Esophagus muscularis mucosa (tissue), 4 donors: ENCODE measurements at regions not wholly inside any gene's neighbourhood (a gene's known extent, or its start where the extent isn't known, plus 50 kb on each side); places are given as distances from the start of the nearest gene placed in this dataset.
"Not testable (repeated sequence)": the region's sequence is repeated elsewhere in the genome, so short reads cannot be mapped to it uniquely, and the experiment has no call there.

Experiments used
- DNase-seq: peaks from one replicate; pipeline ENCODE4 v3.0.0-alpha.2; 2017; ENCODE audit errors: extremely low spot score
- H3K27ac ChIP-seq, 4 donors: fragments of 200-600 bp; sonication (generic); replicated peaks in 1 of 4; 1 replicate in 3 of 4; 2 replicates in 1 of 4; pipeline ENCODE4 v1.5.1; 2016 to 2019; ENCODE audit warnings: mild to moderate bottlenecking in 1 of 4
- H3K27me3 ChIP-seq, 4 donors: fragments of 200-600 bp; sonication (generic); one replicate each; pipeline versions ENCODE4 v1.5.1 to v1.6.0; 2016 to 2019
- H3K36me3 ChIP-seq, 4 donors: fragments of 200-600 bp; sonication (generic); one replicate each; pipeline ENCODE4 v1.5.1; 2016 to 2019
- H3K4me1 ChIP-seq, 4 donors: fragments of 200-600 bp; sonication (generic); one replicate each; pipeline ENCODE4 v1.5.1; 2016 to 2019
- H3K4me3 ChIP-seq, 4 donors: fragments of 200-600 bp; sonication (generic); 1 replicate in 2 of 4; 2 replicates in 2 of 4; pipeline ENCODE4 v1.5.1; 2016 to 2019; ENCODE audit warnings: mild to moderate bottlenecking in 4 of 4, moderate library complexity in 1 of 4
- H3K9me3 ChIP-seq, 4 donors: fragments of 200-600 bp; sonication (generic); 1 replicate in 3 of 4; 2 replicates in 1 of 4; pipeline ENCODE4 v1.5.1; 2016 to 2019
- CTCF ChIP-seq, 3 experiments: fragments of 200-600 bp in 2 of 3; fragments of 450-650 bp in 1 of 3; sonication (generic) in 2 of 3; IDR thresholded peaks; one replicate each; pipeline ENCODE4 v1.5.1; 2017 to 2019; ENCODE audit warnings: antibody characterized with exemption in 3 of 3, mild to moderate bottlenecking in 2 of 3, moderate library complexity in 1 of 3
- EP300 ChIP-seq: sonication (generic); formaldehyde crosslinking; IDR thresholded peaks from one replicate; pipeline ENCODE4 v1.6.1; 2017; ENCODE audit warnings: antibody characterized with exemption
- POLR2A ChIP-seq: fragments of 450-650 bp; IDR thresholded peaks from one replicate; pipeline ENCODE4 v1.6.1; 2017; ENCODE audit warnings: antibody characterized with exemption, moderate library complexity, mild to moderate bottlenecking, low read depth
- POLR2AphosphoS5 ChIP-seq, 2 donors: sonication (generic); formaldehyde crosslinking; IDR thresholded peaks; one replicate each; pipeline ENCODE4 v1.6.1; 2017; ENCODE audit warnings: antibody characterized with exemption in 2 of 2
- WGBS: methylation state at CpG from one replicate; pipeline ENCODE4 v1.1.5; 2018; 5-methylcytosine and 5-hydroxymethylcytosine counted together
- intact Hi-C: fragments of 100-400 bp; cut with DNase I; formaldehyde crosslinking; loops from one replicate; pipeline ENCODE4 v1.15.1; 2023

GRCh38 chr17:54455251-54455868 lies 445.3 kb upstream of the TOM1L1 start:
- no peak overlapping the region for H3K4me3 ChIP-seq
- no peaks in the 10 kb centered on the region for H3K36me3 ChIP-seq
- no peak for DNase-seq
- no peaks in the 10 kb centered on the region for H3K4me1 ChIP-seq
- peaks cover 0 to 4% (median 1%) of the 10 kb centered on the region in 4 donors for H3K9me3 ChIP-seq
- no peak for TF ChIP-seq POLR2AphosphoS5 (IDR thresholded peaks at IDR 0.05)
- no peak for TF ChIP-seq POLR2A
- TF ChIP-seq EP300, result no peak
- TF ChIP-seq CTCF (IDR thresholded peaks at IDR 0.05), result no peak
- intact Hi-C loops, result no loop called here
- H3K27ac ChIP-seq, result no peak overlapping the region
- WGBS, result 76% methylated on average over 2 of the region's 2 CpGs
- H3K27me3 ChIP-seq, result no peaks in the 10 kb centered on the region

GRCh38 chr17:54465443-54465842 lies 435.2 kb upstream of the TOM1L1 start:
- H3K4me3 ChIP-seq, H3K36me3 ChIP-seq, H3K27me3 ChIP-seq, H3K4me1 ChIP-seq, H3K27ac ChIP-seq, intact Hi-C loops, DNase-seq, H3K9me3 ChIP-seq: not testable (repeated sequence)
- WGBS, result 79% methylated on average over 3 of the region's 3 CpGs

DNA sequence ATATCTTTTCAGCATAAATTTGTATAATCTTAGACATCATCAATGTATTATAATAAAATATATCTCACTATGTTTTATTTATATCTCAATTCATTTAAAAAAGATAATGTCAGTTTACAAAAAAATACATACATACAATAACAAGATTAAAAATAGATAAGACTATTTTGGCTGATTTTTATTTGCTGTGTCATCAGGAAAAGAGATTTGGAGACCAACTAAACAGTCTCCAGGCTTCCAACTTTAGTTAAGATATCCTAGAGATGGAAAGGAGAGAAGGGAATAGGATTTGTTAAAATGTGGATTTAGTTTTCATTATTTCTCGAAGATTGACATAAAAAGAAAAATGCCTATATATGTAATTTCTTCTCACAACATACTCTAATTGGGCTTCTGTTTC lies 433.8 kb upstream of the TOM1L1 start:
- TF ChIP-seq POLR2A, result no peak
- no peak for TF ChIP-seq EP300
- no peak for TF ChIP-seq CTCF (IDR thresholded peaks at IDR 0.05)
- TF ChIP-seq POLR2AphosphoS5 (IDR thresholded peaks at IDR 0.05), result no peak
- WGBS, result 65% methylated on average over 1 of the region's 1 CpG
- Histone ChIP-seq H3K27ac (no peak overlapping the region), H3K36me3 (no peaks in the 10 kb centered on the region), H3K27me3 (no peaks in the 10 kb centered on the region), H3K4me3 (no peak overlapping the region), H3K9me3 (no peaks in the 10 kb centered on the region), H3K4me1 (no peaks in the 10 kb centered on the region)
- intact Hi-C loops, result no loop called here
- no peak for DNase-seq

- WGBS, result 63% methylated on average over 6 of the region's 6 CpGs
Measured at GRCh38 chr17:54482843-54483242, 417.8 kb upstream of the TOM1L1 start.

DNA sequence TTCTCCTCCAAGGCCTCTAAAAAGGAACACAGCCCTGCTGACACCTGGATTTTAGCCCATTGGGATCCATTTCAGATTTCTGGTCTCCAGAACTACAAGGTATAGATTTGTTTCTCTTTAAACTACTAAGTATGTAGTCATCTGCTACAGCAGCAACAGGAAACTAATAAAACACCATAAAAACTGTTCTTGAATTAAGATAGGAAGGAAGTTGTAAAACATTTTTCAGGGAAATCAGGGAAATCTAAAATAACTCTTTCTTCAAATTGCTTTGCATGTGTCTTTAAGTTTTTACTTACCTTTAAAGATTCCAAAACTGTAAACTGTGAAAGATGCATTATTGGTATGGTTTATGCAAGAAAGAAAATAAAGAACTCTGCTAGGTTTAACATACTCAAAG lies 407.0 kb upstream of the TOM1L1 start:
- Histone ChIP-seq H3K27ac (no peak overlapping the region), H3K36me3 (no peaks in the 10 kb centered on the region), H3K4me3 (no peak overlapping the region), H3K4me1 (no peaks in the 10 kb centered on the region), H3K9me3 (no peaks in the 10 kb centered on the region), H3K27me3 (no peaks in the 10 kb centered on the region)
- no peak for DNase-seq
- TF ChIP-seq POLR2AphosphoS5 (IDR thresholded peaks at IDR 0.05) (no peak), CTCF (IDR thresholded peaks at IDR 0.05) (no peak), EP300 (no peak), POLR2A (no peak)
- intact Hi-C loops, result no loop called here

More at GRCh38 chr17:54482843-54483242, 417.8 kb upstream of the TOM1L1 start:
- intact Hi-C loops, result no loop called here
- H3K4me3 ChIP-seq, result no peak overlapping the region
- no peaks in the 10 kb centered on the region for H3K27me3 ChIP-seq
- H3K27ac ChIP-seq, result no peak overlapping the region
- H3K4me1 ChIP-seq, result no peaks in the 10 kb centered on the region
- no peaks in the 10 kb centered on the region for H3K36me3 ChIP-seq
- H3K9me3 ChIP-seq, result no peaks in the 10 kb centered on the region
- no peak for DNase-seq
- TF ChIP-seq EP300 (no peak), POLR2AphosphoS5 (IDR thresholded peaks at IDR 0.05) (no peak), CTCF (IDR thresholded peaks at IDR 0.05) (no peak), POLR2A (no peak)
